Esophagus squamous epithelium (tissue), 5 donors: ENCODE measurements at regions not wholly inside any gene's neighbourhood (a gene's known extent, or its start where the extent isn't known, plus 50 kb on each side); places are given as distances from the start of the nearest gene placed in this dataset.

Experiments used
- DNase-seq: peaks from one replicate; lab custom pipeline; 2025; lab: John Stamatoyannopoulos, UW
- H3K27ac ChIP-seq, 4 donors: fragments of 200-600 bp; sonication (generic); one replicate each; pipeline ENCODE4 v1.5.1; 2016 to 2019; ENCODE audit warnings: mild to moderate bottlenecking in 1 of 4
- H3K27me3 ChIP-seq, 4 donors: fragments of 200-600 bp; sonication (generic); 1 replicate in 3 of 4; 2 replicates in 1 of 4; pipeline versions ENCODE4 v1.5.1 to v1.6.0; 2017 to 2021; ENCODE audit warnings: antibody characterized with exemption in 1 of 4
- H3K36me3 ChIP-seq, 3 donors: fragments of 200-600 bp; sonication (generic); one replicate each; pipeline ENCODE4 v1.5.1; 2016 to 2019
- H3K4me1 ChIP-seq, 3 donors: fragments of 200-600 bp; sonication (generic); one replicate each; pipeline ENCODE4 v1.5.1; 2017 to 2019
- H3K4me3 ChIP-seq, 4 donors: fragments of 200-600 bp; sonication (generic); 1 replicate in 3 of 4; 2 replicates in 1 of 4; pipeline ENCODE4 v1.5.1; 2016 to 2019; ENCODE audit warnings: mild to moderate bottlenecking in 2 of 4, moderate library complexity in 1 of 4
- H3K9me3 ChIP-seq, 3 donors: fragments of 200-600 bp; sonication (generic); one replicate each; pipeline ENCODE4 v1.5.1; 2016 to 2019
- POLR2A ChIP-seq, 4 donors: fragments of 450-650 bp; IDR thresholded peaks; one replicate each; pipeline ENCODE4 v1.6.1; 2017; ENCODE audit warnings: antibody characterized with exemption in 4 of 4, mild to moderate bottlenecking in 4 of 4, moderate library complexity in 3 of 4
- WGBS, 2 donors: methylation state at CpG; one replicate each; pipeline ENCODE4 v1.1.5; 2018; 5-methylcytosine and 5-hydroxymethylcytosine counted together
- intact Hi-C: fragments of 100-400 bp; cut with DNase I; formaldehyde crosslinking; loops from one replicate; pipeline ENCODE4 v1.15.0; 2022
- TF ChIP-seq, protein P1 (sequence below), 6 experiments: fragments of 450-650 bp in 4 of 6; fragments of 200-600 bp in 2 of 6; sonication (generic) in 2 of 6; IDR thresholded peaks; one replicate each; pipeline ENCODE4 v1.5.1; 2016 to 2019; ENCODE audit warnings: antibody characterized with exemption in 6 of 6, mild to moderate bottlenecking in 4 of 6, moderate library complexity in 4 of 6
- donor health status: DM: yes; HTN: yes; CAD: no.

DNA sequence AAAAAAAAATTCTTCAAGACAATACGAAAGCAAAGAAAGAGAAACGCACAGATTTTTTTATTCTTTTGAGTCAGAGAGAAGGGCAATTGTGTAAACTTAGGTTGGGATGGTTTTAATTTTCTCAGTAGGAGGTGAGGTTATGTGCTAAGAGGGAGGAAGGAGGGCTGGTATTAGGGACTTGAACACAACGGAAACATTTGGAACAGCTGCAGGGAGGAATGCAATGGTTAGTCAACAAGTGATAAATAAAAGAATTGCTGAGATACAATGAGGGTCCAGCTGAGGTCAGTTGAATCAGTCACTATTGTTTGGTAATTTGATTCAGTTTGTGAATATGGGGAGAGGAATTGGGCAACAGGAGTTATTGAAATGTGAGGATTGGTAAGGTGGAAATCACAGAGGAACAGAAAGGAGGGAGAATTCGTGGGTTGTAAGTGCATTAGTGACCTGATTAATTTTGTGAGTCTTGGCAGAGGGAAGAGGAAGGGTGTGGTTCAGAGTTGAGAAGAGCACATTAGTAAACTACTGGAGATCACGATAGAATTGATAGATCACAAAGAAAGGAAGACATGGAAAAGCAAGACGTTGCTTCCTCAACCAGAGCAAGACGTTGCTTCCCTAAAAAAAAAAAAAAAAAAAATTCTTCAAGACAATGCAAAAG is 499.5 kb upstream of the SPRY2 start:
- H3K27ac ChIP-seq = no peak overlapping the region
- no peaks in the 10 kb centered on the region for H3K27me3 ChIP-seq
- no peak overlapping the region for H3K4me3 ChIP-seq
- DNase-seq = no peak
- TF ChIP-seq, protein P1, sequence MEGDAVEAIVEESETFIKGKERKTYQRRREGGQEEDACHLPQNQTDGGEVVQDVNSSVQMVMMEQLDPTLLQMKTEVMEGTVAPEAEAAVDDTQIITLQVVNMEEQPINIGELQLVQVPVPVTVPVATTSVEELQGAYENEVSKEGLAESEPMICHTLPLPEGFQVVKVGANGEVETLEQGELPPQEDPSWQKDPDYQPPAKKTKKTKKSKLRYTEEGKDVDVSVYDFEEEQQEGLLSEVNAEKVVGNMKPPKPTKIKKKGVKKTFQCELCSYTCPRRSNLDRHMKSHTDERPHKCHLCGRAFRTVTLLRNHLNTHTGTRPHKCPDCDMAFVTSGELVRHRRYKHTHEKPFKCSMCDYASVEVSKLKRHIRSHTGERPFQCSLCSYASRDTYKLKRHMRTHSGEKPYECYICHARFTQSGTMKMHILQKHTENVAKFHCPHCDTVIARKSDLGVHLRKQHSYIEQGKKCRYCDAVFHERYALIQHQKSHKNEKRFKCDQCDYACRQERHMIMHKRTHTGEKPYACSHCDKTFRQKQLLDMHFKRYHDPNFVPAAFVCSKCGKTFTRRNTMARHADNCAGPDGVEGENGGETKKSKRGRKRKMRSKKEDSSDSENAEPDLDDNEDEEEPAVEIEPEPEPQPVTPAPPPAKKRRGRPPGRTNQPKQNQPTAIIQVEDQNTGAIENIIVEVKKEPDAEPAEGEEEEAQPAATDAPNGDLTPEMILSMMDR (IDR thresholded peaks at IDR 0.05) = no peak
- no peak for TF ChIP-seq POLR2A (IDR thresholded peaks at IDR 0.05)
- no peaks in the 10 kb centered on the region for H3K36me3 ChIP-seq
- H3K9me3 ChIP-seq = no peaks in the 10 kb centered on the region
- WGBS, 2 donors = 55 to 58% methylated on average over 7 of the region's 7 CpGs
- no peaks in the 10 kb centered on the region for H3K4me1 ChIP-seq
- intact Hi-C loops = no loop called here

DNA sequence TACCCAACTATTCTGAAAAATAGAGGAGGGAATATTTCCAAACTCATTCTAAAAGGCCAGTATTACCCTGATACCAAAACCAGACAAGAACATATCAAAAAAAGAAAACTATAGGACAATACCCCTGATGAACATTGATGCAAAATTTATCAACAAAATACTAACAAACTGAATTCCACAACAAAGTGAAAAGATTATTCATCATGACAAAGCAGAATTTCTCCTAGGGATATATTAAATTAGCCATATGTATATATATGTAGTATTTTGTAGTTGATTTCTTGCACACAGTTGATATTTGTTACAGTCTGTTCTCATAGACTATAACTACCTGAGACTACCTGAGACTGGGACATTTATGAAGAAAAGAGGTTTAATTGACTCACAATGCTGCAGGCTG is 495.0 kb upstream of the SPRY2 start:
- TF ChIP-seq, protein P1 (IDR thresholded peaks at IDR 0.05) = no peak
- no peak for TF ChIP-seq POLR2A (IDR thresholded peaks at IDR 0.05)
- no peak for DNase-seq

DNA sequence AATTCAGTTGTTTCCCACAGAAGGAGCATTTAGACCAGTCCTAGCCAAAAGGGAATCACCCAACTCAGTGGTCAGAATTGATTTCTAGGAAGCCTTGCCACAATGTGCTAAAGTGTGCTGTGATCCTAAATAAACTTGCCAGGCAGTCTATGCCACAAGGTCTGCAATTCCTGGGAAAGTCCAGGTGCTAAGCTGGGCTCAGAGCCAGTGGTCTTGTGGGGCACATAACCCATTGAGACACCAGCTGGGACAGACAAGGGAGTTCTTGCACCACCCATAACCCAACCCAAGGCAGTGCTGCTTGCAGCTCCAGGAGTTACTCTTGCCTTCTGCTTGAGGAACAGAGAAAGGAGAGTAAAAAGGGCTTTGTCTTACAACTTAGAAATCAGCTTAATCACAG is 489.5 kb upstream of the SPRY2 start:
- intact Hi-C loops = no loop called here
- DNase-seq = no peak
- H3K27me3 ChIP-seq = no peaks in the 10 kb centered on the region
- H3K36me3 ChIP-seq = no peaks in the 10 kb centered on the region
- no peak overlapping the region for H3K4me3 ChIP-seq
- H3K4me1 ChIP-seq = no peaks in the 10 kb centered on the region
- peaks cover 0 to 15% (median 0%) of the 10 kb centered on the region in 3 donors for H3K9me3 ChIP-seq
- no peak overlapping the region for H3K27ac ChIP-seq
- TF ChIP-seq POLR2A (IDR thresholded peaks at IDR 0.05) = no peak
- TF ChIP-seq, protein P1 (IDR thresholded peaks at IDR 0.05) = no peak

More for the DNA sequence above, 495.0 kb upstream of the SPRY2 start:
- H3K27ac ChIP-seq = no peak overlapping the region
- intact Hi-C loops = no loop called here
- no peak overlapping the region for H3K4me3 ChIP-seq
- H3K36me3 ChIP-seq = no peaks in the 10 kb centered on the region
- H3K9me3 ChIP-seq = peaks cover 0 to 15% (median 0%) of the 10 kb centered on the region in 3 donors
- H3K27me3 ChIP-seq = no peaks in the 10 kb centered on the region
- no peaks in the 10 kb centered on the region for H3K4me1 ChIP-seq

- WGBS, 2 donors = 80 to 88% methylated on average over 2 of the region's 2 CpGs
- intact Hi-C loops = no loop called here
- no peaks in the 10 kb centered on the region for H3K27me3 ChIP-seq
- no peak for DNase-seq
- H3K36me3 ChIP-seq = no peaks in the 10 kb centered on the region
- H3K9me3 ChIP-seq = peaks cover 0 to 5% (median 0%) of the 10 kb centered on the region in 3 donors
- no peak overlapping the region for H3K27ac ChIP-seq
- no peaks in the 10 kb centered on the region for H3K4me1 ChIP-seq
- no peak overlapping the region for H3K4me3 ChIP-seq
- TF ChIP-seq, protein P1 (IDR thresholded peaks at IDR 0.05) = no peak
- no peak for TF ChIP-seq POLR2A (IDR thresholded peaks at IDR 0.05)
Measured at GRCh38 chr13:80828759-80829158, 487.8 kb upstream of the SPRY2 start.

DNA sequence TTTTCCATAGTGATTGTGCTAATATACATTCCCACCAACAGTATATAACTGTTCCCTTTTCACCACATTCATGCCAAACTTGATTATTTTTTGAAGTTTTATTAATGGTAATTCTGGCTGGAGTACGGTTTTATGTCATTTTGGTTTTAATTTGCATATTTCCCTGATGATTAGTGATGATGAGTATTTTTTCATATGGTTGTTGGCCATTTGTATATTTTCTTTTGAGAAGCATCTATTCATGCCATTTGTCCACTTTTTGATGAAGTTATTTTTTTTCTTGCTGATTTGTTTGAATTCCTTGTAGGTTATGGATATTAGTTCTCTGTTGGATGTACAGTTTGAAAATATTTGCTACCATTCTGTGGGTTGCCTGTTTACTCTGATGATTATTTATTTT is 484.4 kb upstream of the SPRY2 start:
- H3K9me3 ChIP-seq = no peaks in the 10 kb centered on the region
- WGBS, 2 donors = 78 to 79% methylated on average over 1 of the region's 1 CpG
- no peaks in the 10 kb centered on the region for H3K36me3 ChIP-seq
- TF ChIP-seq POLR2A (IDR thresholded peaks at IDR 0.05) = no peak
- TF ChIP-seq, protein P1 (IDR thresholded peaks at IDR 0.05) = no peak
- H3K27me3 ChIP-seq = no peaks in the 10 kb centered on the region
- no peak overlapping the region for H3K4me3 ChIP-seq
- no peak for DNase-seq
- H3K4me1 ChIP-seq = no peaks in the 10 kb centered on the region
- H3K27ac ChIP-seq = no peak overlapping the region
- intact Hi-C loops = no loop called here
